Activated CD8-positive, alpha-beta memory T cell treated with anti-CD3 and anti-CD28 coated beads, Interleukin-2, amount 50 U/mL, for 24 hours (primary cell): ENCODE measurements at regions not wholly inside any gene's neighbourhood (a gene's known extent, or its start where the extent isn't known, plus 50 kb on each side); places are given as distances from the start of the nearest gene placed in this dataset.
"Not testable (repeated sequence)": the region's sequence is repeated elsewhere in the genome, so short reads cannot be mapped to it uniquely, and the experiment has no call there.

Source experiments
- DNase-seq: peaks from one replicate; pipeline ENCODE4 v3.0.0-alpha.2; 2020; ENCODE audit errors: extremely low read depth

GRCh38 chr2:136324966-136325365 is 207.0 kb upstream of the CXCR4 start:
- no peak for DNase-seq

DNA sequence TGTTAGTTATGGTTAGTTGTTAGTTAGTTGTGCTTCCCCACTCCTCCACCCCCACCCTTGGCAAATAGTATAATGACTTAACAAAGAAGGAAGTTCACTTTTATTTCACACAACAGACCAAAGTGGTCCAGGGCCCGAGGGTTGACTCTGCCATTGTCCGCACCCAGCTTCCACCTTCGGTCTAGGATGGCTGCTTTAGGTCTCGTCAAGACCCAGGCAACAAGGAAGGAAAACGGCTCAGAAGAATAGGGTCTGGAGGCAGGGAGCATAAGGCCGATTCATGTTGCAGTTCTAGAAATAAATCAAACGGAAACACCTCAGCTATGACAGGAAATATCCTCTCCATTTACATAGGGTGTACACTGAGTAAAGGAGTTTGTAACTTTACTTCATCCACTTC is 206.0 kb upstream of the CXCR4 start:
- no peak for DNase-seq

- no peak for DNase-seq
Measured at GRCh38 chr2:136323195-136323594, 205.2 kb upstream of the CXCR4 start.

- DNase-seq: no peak
Measured at GRCh38 chr2:136322428-136322827, 204.5 kb upstream of the CXCR4 start.

- DNase-seq: no peak
Measured at GRCh38 chr2:136319651-136320050, 201.7 kb upstream of the CXCR4 start.

DNA sequence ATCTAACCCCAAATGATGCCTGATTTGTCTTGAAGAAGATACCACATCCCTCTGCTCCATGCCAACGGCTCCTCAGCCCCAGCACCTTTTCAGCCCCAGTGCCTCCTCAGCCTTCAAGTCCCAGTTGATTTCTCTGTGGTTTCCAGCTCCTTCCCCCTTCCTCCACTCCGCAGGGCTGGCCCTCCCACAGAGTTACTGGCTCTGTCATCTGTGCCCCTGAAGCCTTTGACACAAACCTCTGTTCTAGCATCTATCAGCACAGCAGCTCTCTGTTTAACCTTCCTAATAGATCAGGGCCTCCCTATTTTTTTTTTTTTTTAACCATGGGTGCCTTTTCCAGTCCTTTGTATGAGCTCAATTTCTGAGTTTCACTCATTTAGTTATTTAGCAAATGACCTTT is 201.3 kb upstream of the CXCR4 start:
- DNase-seq: no peak

DNA sequence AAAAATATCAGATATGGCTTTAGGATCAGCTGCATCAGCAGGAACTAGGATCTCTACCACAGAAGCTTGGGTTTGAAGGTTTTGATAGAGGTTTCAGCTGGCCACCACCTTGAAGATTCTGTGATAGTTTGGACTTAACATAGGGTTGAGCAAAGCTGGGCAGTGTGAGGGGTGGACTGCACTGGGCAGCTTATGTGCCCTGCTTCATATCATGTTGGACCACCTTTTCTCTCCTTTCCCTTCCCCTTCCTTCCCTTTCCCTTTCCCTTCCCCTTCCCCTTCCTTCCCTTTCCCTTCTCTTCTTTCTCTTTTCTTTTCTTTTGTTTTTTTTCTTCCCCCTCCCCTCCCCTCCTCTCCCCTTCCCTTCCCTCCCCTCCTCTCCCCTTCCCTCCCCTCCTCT is 196.3 kb upstream of the CXCR4 start:
- DNase-seq: no peak

- not testable (repeated sequence) for DNase-seq
Measured at GRCh38 chr2:136312568-136312967, 194.6 kb upstream of the CXCR4 start.

GRCh38 chr2:136310797-136311603 is 193.1 kb upstream of the CXCR4 start:
- DNase-seq: no peak

- no peak for DNase-seq
Measured at GRCh38 chr2:136310005-136310495, 192.1 kb upstream of the CXCR4 start.

DNA sequence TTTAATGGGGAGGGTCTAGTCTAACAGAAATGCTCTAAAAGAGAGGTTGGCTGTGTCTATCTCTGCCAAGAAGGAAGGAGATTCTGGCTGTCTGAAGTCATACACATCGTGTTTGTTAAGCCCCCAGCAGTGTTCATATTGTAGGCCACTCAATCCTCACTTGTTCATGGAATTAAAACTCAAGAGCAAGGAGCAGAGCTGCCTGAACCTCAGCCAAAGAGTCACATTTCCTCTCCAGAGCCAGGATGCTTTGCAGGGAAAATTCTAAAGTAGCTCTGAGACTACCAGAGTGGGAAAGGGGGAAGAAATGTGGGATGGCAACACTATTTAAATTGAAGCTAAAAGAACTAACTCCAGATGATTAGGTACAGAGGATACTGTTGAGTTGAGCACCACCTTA is 190.7 kb upstream of the CXCR4 start:
- DNase-seq: no peak

GRCh38 chr2:136306836-136307235 is 188.9 kb upstream of the CXCR4 start:
- DNase-seq: no peak

DNA sequence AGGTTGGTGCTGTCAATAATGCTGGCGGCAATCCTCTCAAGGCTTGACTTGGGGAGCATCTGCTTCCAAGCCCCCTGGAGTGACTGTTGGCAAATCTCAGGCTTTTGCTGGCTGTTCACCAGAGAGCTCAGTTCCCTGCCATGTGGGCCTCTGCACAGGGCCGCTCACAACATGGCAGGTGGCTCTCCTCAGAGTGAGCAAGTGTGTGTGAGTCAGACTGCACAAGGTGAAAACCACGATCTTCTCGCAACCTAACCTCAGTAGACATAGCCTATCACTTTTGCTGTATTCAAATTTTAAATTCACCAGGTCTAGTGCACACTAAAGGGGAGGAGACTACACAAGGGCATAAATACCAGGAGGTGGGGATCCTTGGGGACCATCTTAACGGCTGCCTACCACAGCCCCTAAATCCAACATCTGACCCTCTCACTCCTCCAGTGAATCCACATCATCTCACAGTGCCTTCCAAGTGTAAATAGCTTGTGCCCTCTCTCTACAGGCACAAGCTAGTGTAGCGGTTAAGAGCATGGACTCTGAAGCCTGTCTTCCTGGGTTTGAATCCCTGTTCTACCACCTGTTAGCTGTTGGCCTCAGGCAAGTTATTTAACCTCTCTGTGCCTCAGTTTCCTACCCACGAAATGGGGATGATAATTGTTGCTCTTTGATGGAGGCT is 187.7 kb upstream of the CXCR4 start:
- no peak for DNase-seq

DNA sequence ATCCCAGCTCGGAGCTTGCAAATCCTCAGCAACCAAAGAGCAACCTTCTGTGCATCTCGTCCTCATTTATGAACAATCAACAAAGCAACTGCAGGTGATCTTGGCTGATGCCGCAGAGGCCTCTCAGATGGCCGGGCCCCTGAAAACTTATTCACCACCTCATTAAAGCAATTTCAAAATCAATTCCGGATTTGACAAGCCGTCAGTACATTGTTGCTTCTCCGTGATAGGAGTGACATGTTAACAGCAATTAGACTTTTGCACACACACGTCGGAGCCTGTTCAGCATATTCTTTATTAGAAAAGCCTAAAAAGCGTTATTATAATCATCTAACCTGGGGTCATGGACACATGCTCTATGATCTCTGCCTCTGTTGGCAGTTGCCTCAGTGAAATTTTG is 183.1 kb upstream of the CXCR4 start:
- no peak for DNase-seq

DNA sequence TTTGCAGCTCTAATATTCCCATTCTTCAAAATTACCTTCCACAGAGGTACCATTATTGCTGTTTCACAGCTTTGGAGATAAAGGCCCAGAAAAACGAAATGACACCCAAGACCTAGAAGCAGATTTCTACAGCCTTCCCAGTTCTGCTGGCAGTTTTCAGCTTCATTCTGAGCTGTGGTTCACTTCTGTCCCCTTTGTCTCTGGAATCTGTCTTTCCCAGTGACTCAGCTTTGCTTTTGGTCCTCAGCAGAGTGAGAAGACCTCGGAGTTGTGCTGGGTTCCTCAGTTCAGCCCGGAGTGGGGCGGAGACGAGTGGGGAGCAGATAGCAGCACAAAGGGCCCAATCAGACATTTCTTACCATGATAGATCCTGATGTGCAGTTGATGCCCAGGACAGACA is 180.7 kb upstream of the CXCR4 start:
- no peak for DNase-seq

DNA sequence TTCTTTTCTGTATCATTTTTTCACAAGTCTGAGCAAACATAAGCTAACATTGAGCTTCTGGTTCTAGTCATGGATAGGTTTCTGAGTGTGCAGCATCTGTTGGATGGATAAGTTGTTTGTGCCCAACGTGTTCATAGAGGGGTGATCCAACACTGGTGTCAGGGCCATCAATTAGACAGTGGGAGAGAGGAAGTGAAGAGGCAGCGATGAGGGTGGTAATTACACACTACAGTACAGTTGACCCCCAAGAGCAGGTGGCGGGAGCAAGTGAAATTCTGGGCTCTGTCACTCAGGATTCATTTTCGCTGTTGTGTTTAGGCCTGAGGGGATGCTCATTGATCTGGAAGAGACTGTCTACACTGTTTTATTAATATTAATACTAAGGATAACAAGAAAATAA is 180.0 kb upstream of the CXCR4 start:
- no peak for DNase-seq

GRCh38 chr2:136297312-136297711 is 179.4 kb upstream of the CXCR4 start:
- DNase-seq: no peak

- DNase-seq: no peak
Measured at GRCh38 chr2:136295168-136295567, 177.2 kb upstream of the CXCR4 start.

DNA sequence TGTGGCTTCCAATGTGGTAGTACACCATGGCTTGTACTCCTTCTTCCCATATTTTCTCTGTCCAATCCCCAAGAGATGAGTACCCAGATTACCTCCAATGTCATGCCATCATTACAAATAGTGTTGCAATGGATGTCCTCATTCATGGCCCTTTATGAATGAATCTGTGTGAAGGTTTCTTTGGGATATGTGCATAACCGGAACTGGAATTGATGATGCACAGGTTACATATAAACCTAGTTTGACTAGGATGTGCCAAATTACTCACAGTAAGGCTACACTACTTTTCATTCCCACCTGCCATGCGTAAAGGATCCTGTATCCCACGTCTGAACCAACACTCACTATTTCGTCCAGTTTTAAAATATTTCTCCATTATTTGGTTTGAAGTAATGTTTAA is 173.9 kb upstream of the CXCR4 start:
- DNase-seq: no peak

DNA sequence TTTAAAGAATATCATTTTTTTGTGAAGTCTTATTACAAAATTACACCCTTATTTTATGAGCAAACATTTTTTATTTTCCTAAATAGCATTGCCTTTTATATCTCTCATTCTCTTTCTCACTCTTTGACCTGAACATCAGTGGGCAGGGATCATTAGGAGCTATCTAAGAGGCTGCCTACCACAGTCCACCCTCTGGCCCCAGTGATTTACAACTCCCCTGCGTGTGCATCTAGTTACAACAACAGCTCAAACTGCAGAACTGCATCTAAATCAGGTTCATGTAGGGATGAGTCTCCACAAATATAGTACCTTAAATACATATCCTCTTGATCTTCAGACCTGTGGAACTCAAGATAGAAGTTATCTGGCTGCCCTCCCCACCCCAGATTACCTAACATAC is 172.4 kb upstream of the CXCR4 start:
- DNase-seq: no peak

DNA sequence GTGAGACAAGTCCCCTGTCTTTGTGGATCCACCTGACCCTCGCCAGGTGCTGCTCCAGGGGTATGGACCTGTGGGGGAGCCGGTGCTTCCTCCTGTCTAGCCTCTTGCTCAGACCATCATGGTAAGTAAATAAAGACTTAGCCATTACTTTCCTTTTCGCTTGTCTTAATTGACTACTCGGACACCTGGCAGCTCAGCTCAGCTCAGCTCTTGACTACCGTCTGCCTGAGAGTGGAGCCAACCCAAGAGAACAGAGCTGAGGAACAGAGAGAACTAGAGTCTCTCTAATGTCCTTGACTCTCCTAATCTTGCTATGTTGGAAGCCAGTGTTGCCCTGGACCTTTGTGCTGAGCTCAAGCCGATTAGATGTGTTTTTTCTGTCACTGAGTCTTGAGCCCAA is 170.3 kb upstream of the CXCR4 start:
- DNase-seq: no peak

DNA sequence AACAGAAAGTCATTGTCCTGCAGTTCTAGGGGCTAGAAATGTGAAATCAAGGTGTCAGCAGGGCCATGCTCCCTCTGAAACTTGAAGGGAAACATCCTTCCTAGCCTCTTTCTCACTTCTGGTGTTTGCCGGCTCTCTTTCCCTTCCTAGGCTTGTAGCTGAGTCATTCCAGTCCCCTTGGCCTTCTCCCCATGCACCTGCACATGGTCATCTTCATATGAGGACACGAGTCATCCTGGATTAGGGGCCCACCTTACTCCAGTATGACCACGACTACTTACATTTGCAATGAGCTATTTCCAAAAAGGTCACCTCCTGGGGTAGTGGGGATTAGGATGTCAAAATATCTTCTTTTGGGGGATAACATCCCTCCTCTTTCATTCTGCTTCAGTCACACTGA is 168.5 kb upstream of the CXCR4 start:
- no peak for DNase-seq
